ENCODE measurements at regions not wholly inside any gene's neighbourhood (a gene's known extent, or its start where the extent isn't known, plus 50 kb on each side); places are given as distances from the start of the nearest gene placed in this dataset.

- no peaks in the 10 kb centered on the region for H3K79me2 ChIP-seq (replicated peaks; ENCODE audit: insufficient read depth)
- no peak overlapping the region for H3K4me3 Mint-ChIP-seq
- no peaks in the 10 kb centered on the region for H4K20me1 ChIP-seq (replicated peaks; ENCODE audit: insufficient read depth)
- no peaks in the 10 kb centered on the region for H3K36me3 ChIP-seq (ENCODE audit: insufficient read depth)
- H3K4me3 ChIP-seq: no peak overlapping the region
- H3K27ac ChIP-seq (ENCODE audit: low read depth): no peak overlapping the region
- DNase-seq (ENCODE audit: low spot score) (no peak), ATAC-seq (no peak)
- no peaks in the 10 kb centered on the region for H3F3A ChIP-seq (replicated peaks; ENCODE audit: low read depth)
- H3K27me3 Mint-ChIP-seq (ENCODE audit: insufficient read depth, low read depth, poor library complexity): no peaks in the 10 kb centered on the region
- peaks cover 6% of the 10 kb centered on the region; the same call in 1 of the 3 replicates for H3K9me3 Mint-ChIP-seq
- no peaks in the 10 kb centered on the region; the same call in 2 of the 3 replicates for H3K36me3 Mint-ChIP-seq (ENCODE audit: low read depth)
- no peaks in the 10 kb centered on the region for H3K27me3 ChIP-seq (ENCODE audit: insufficient read depth)
- no peaks in the 10 kb centered on the region for H3K4me1 ChIP-seq (ENCODE audit: insufficient read depth)
- peaks cover 8% of the 10 kb centered on the region for H3K4me1 Mint-ChIP-seq
- H3K27ac Mint-ChIP-seq: no peak overlapping the region
- H2AFZ ChIP-seq: no peak overlapping the region
- H3K4me2 ChIP-seq: no peak overlapping the region
- no peak for TF ChIP-seq NANOG (IDR thresholded peaks at IDR 0.05; ENCODE audit: borderline replicate concordance)
- no peak for TF ChIP-seq ZNF114 (CRISPR knock-in tag; IDR thresholded peaks at IDR 0.05)
- no peak for TF ChIP-seq EZH2 (IDR thresholded peaks at IDR 0.05; ENCODE audit: low read depth, unreplicated experiment)
- TF ChIP-seq ZNF331 (CRISPR knock-in tag; IDR thresholded peaks at IDR 0.05; ENCODE audit: low read depth): no peak
- no peak for TF ChIP-seq JUNB (IDR thresholded peaks at IDR 0.05; ENCODE audit: unreplicated experiment)
- no peak for TF ChIP-seq CREB1 (CRISPR knock-in tag; IDR thresholded peaks at IDR 0.05; ENCODE audit: low read depth)
- TF ChIP-seq CTCF (conservative IDR thresholded peaks at IDR 0.05; ENCODE audit: low read depth in 2 of 2): no peak
- TF ChIP-seq STAT1 (IDR thresholded peaks at IDR 0.05; ENCODE audit: unreplicated experiment): no peak
- TF ChIP-seq ZNF462 (CRISPR knock-in tag; IDR thresholded peaks at IDR 0.05): no peak
- no peak for TF ChIP-seq EZH2phosphoT487 (IDR thresholded peaks at IDR 0.05; ENCODE audit: unreplicated experiment)
- TF ChIP-seq REST (IDR thresholded peaks at IDR 0.05; ENCODE audit: unreplicated experiment): no peak
- no peak for TF ChIP-seq POLR2AphosphoS5 (IDR thresholded peaks at IDR 0.05; ENCODE audit: low read depth)
- H3K9me2 ChIP-seq (ENCODE audit: insufficient read depth): no peaks in the 10 kb centered on the region
Observed at GRCh38 chr2:161102770-161103450, 57.3 kb upstream of the TANK start.
